GM12892 (cell line): ENCODE measurements at regions not wholly inside any gene's neighbourhood (a gene's known extent, or its start where the extent isn't known, plus 50 kb on each side); places are given as distances from the start of the nearest gene placed in this dataset.
A peak's percentile ranks its signal among the peaks of the same experiment; 100 is the strongest.
"Not testable (repeated sequence)": the region's sequence is repeated elsewhere in the genome, so short reads cannot be mapped to it uniquely, and the experiment has no call there.

Source experiments
- DNase-seq: peaks from one replicate; pipeline ENCODE4 v3.0.0; 2011; ENCODE audit not compliant: insufficient read length
- FAIRE-seq: peaks from 2 replicates; lab custom pipeline; 2011; peaks lifted over from hg19 to GRCh38; lab: Jason Lieb, UNC
- POLR2A ChIP-seq: IDR thresholded peaks from 2 replicates; pipeline ENCODE4 v1.6.1; 2011; ENCODE audit warnings: low read depth, low read length, control low read depth
- POLR2AphosphoS5 ChIP-seq: IDR thresholded peaks from 2 replicates; pipeline ENCODE4 v1.6.1; 2011; ENCODE audit warnings: low read depth, low read length, control low read depth
- TAF1 ChIP-seq: IDR thresholded peaks from 2 replicates; pipeline ENCODE4 v1.6.1; 2011; ENCODE audit warnings: low read depth, mild to moderate bottlenecking, control low read depth, low read length, borderline replicate concordance

- TF ChIP-seq POLR2A, result no peak
- no peak for TF ChIP-seq TAF1
- no peak for TF ChIP-seq POLR2AphosphoS5
- DNase-seq (no peak), FAIRE-seq (no peak)
These were observed 52.9 kb upstream of the IMP4 start for GRCh38 chr2:130289780-130290179.

GRCh38 chr2:130288467-130289403 is 54.0 kb upstream of the IMP4 start:
- DNase-seq, result peak; percentile 45
- FAIRE-seq, result no peak
- no peak for TF ChIP-seq POLR2A
- TF ChIP-seq TAF1, result no peak
- no peak for TF ChIP-seq POLR2AphosphoS5

- DNase-seq (no peak), FAIRE-seq (no peak)
- TF ChIP-seq TAF1 (no peak), POLR2A (no peak), POLR2AphosphoS5 (no peak)
These were observed 55.1 kb upstream of the IMP4 start for GRCh38 chr2:130287656-130288026.

GRCh38 chr2:130286983-130287655 is 55.6 kb upstream of the IMP4 start:
- FAIRE-seq (no peak), DNase-seq (no peak)
- no peak for TF ChIP-seq TAF1
- TF ChIP-seq POLR2A, result no peak
- no peak for TF ChIP-seq POLR2AphosphoS5

GRCh38 chr2:130283341-130283869 is 59.3 kb upstream of the IMP4 start:
- not testable (repeated sequence) for FAIRE-seq

GRCh38 chr2:130279551-130279950 is 63.1 kb upstream of the IMP4 start:
- not testable (repeated sequence) for FAIRE-seq, DNase-seq

More at GRCh38 chr2:130283341-130283869, 59.3 kb upstream of the IMP4 start:
- not testable (repeated sequence) for DNase-seq

- not testable (repeated sequence) for DNase-seq, FAIRE-seq
These were observed 70.1 kb upstream of the TUBA3E start for GRCh38 chr2:130268333-130268732.

- not testable (repeated sequence) for FAIRE-seq
These were observed 69.3 kb upstream of the TUBA3E start for GRCh38 chr2:130267572-130267971.

GRCh38 chr2:130266836-130267235 is 68.6 kb upstream of the TUBA3E start:
- DNase-seq, FAIRE-seq: not testable (repeated sequence)

More at GRCh38 chr2:130267572-130267971, 69.3 kb upstream of the TUBA3E start:
- DNase-seq, result not testable (repeated sequence)

- not testable (repeated sequence) for FAIRE-seq, DNase-seq
These were observed 67.5 kb upstream of the TUBA3E start for GRCh38 chr2:130265570-130266247.

GRCh38 chr2:130264901-130265320 is 66.7 kb upstream of the TUBA3E start:
- FAIRE-seq, DNase-seq: not testable (repeated sequence)

GRCh38 chr2:130264501-130264900 is 66.3 kb upstream of the TUBA3E start:
- TF ChIP-seq POLR2A (no peak), TAF1 (no peak), POLR2AphosphoS5 (no peak)
- FAIRE-seq (no peak), DNase-seq (no peak)
